K562 (cell line): ENCODE measurements at regions not wholly inside any gene's neighbourhood (a gene's known extent, or its start where the extent isn't known, plus 50 kb on each side); places are given as distances from the start of the nearest gene placed in this dataset.

ENCODE experiments used
- ATAC-seq: fragments of 200-7000 bp; cut with Tn5 transposase; 3 replicates; pipeline ENCODE4 v1.9.1; 2020; ENCODE audit warnings: moderate library complexity
- BruUV-seq: library from RNA; stranded (reverse); fragments of 400-500 nt; replicated peaks from 2 replicates; lab custom pipeline; 2021; lab: Mats Ljungman, UMichigan
- CTCF ChIA-PET: fragments of 300-600 bp; formaldehyde crosslinking; extraction: SDS; loops from one replicate; lab custom pipeline; 2021; ENCODE audit warnings: low intra/inter-chr PET ratio; lab: Yijun Ruan, JAX
- POLR2A ChIA-PET: fragments of 300-600, 350-650 bp; sonication (Branson Sonifier 250); formaldehyde crosslinking; extraction: SDS; loops from one replicate; lab custom pipeline; 2021; ENCODE audit warnings: antibody characterized with exemption, inconsistent platforms; lab: Yijun Ruan, JAX
- DNase-seq, 4 experiments: peaks; one replicate each; pipeline versions ENCODE4 v3.0.0 to v3.0.0-alpha.2; 2011 to 2018; ENCODE audit warnings: low spot score in 3 of 4, mixed read lengths in 3 of 4; ENCODE audit errors: extremely low read depth in 1 of 4
- FAIRE-seq: peaks from 2 replicates; lab custom pipeline; 2011; peaks lifted over from hg19 to GRCh38; lab: Jason Lieb, UNC
- H2AFZ ChIP-seq: 2 replicates; pipeline ENCODE4 v1.6.0; 2011; ENCODE audit warnings: low read depth, low read length, control low read depth, inconsistent platforms
- H3K27ac ChIP-seq: fragments of 200-600 bp; 3 replicates; pipeline ENCODE4 v1.8.0; 2011; ENCODE audit warnings: low read depth, mild to moderate bottlenecking, control low read depth, inconsistent platforms, low read length, moderate library complexity, mixed read lengths; ENCODE audit errors: extremely low read depth
- H3K27me3 ChIP-seq, 2 experiments: fragments of 300-600 bp in 1 of 2; 2 replicates in 1 of 2; 3 replicates in 1 of 2; pipeline versions ENCODE4 v1.6.0 to v1.8.0; 2011; ENCODE audit warnings: inconsistent platforms in 2 of 2, low read length in 2 of 2, mild to moderate bottlenecking in 1 of 2, mixed read lengths in 1 of 2, moderate library complexity in 1 of 2; ENCODE audit not compliant: control insufficient read depth in 2 of 2, insufficient read depth in 2 of 2
- H3K36me3 ChIP-seq: fragments of 300-600 bp; 3 replicates; pipeline ENCODE4 v1.8.0; 2011; ENCODE audit warnings: mild to moderate bottlenecking, low read length, inconsistent platforms; ENCODE audit not compliant: control insufficient read depth, insufficient read depth
- H3K4me1 ChIP-seq, 2 experiments: fragments of 200-600 bp in 1 of 2; replicated peaks in 1 of 2; 2 replicates in 1 of 2; 3 replicates in 1 of 2; pipeline versions ENCODE4 v1.5.1 to v1.8.0; 2011; ENCODE audit warnings: inconsistent platforms in 2 of 2, low read length in 2 of 2, mild to moderate bottlenecking in 1 of 2, mixed read lengths in 1 of 2, moderate library complexity in 1 of 2; ENCODE audit not compliant: control insufficient read depth in 2 of 2, insufficient read depth in 2 of 2
- H3K4me2 ChIP-seq: 2 replicates; pipeline ENCODE4 v1.6.1; 2011; ENCODE audit warnings: low read length, control low read depth, inconsistent platforms, mixed read lengths; ENCODE audit not compliant: insufficient read depth
- H3K4me3 ChIP-seq: fragments of 200-600 bp; sonication (generic), shearing (Covaris generic); 2 replicates; pipeline ENCODE4 v1.5.1; 2016; ENCODE audit warnings: control low read depth, inconsistent platforms
- H3K79me2 ChIP-seq: fragments of 200-600 bp; 3 replicates; pipeline ENCODE4 v1.8.0; 2011; ENCODE audit warnings: low read length, inconsistent platforms; ENCODE audit not compliant: control insufficient read depth, insufficient read depth
- H3K9ac ChIP-seq, 2 experiments: 2 replicates each; pipeline versions ENCODE4 v1.6.0 to v1.6.1; 2011; ENCODE audit warnings: low read depth in 2 of 2, low read length in 2 of 2, control low read depth in 1 of 2, inconsistent platforms in 1 of 2, mild to moderate bottlenecking in 1 of 2, mixed read lengths in 1 of 2; ENCODE audit not compliant: insufficient read depth in 1 of 2
- H3K9me1 ChIP-seq: one replicate; pipeline ENCODE4 v1.6.0; 2011; ENCODE audit warnings: inconsistent platforms, mild to moderate bottlenecking, low read length, moderate library complexity; ENCODE audit not compliant: control insufficient read depth, insufficient read depth
- H3K9me3 ChIP-seq: replicated peaks from 2 replicates; pipeline ENCODE4 v1.5.1; 2011; ENCODE audit warnings: low read depth, low read length, inconsistent platforms; ENCODE audit not compliant: control insufficient read depth, insufficient read depth
- H4K20me1 ChIP-seq: replicated peaks from 2 replicates; pipeline ENCODE4 v1.6.1; 2011; ENCODE audit warnings: low read length, inconsistent platforms, mixed read lengths; ENCODE audit not compliant: control insufficient read depth, insufficient read depth
- ARID1B ChIP-seq: fragments of 450-650 bp; IDR thresholded peaks from 2 replicates; pipeline ENCODE4 v1.6.1; 2016; ENCODE audit warnings: antibody characterized with exemption, mild to moderate bottlenecking, inconsistent platforms
- CBFA2T3 ChIP-seq: fragments of 450-650 bp; IDR thresholded peaks from 2 replicates; pipeline ENCODE4 v1.6.1; 2017
- CEBPG ChIP-seq, 3 experiments: fragments of 200-800 bp in 1 of 3; sonication (Bioruptor generic) in 1 of 3; sonication (generic) in 1 of 3; formaldehyde crosslinking in 1 of 3; IDR thresholded peaks in 2 of 3; conservative IDR thresholded peaks in 1 of 3; 2 replicates each; pipeline versions ENCODE4 v1.6.1 to v1.8.0; 2016 to 2022; ENCODE audit warnings: missing compliant biosample characterization in 2 of 3, missing genetic modification characterization in 2 of 3, mild to moderate bottlenecking in 1 of 3, missing genetic modification reagents in 1 of 3
- DPF2 ChIP-seq: fragments of 450-650 bp; IDR thresholded peaks from 2 replicates; pipeline ENCODE4 v1.6.1; 2016
- ELF4 ChIP-seq: fragments of 450-650 bp; formaldehyde crosslinking; IDR thresholded peaks from 2 replicates; pipeline ENCODE4 v1.4.0; 2022; ENCODE audit warnings: missing genetic modification characterization
- MEIS2 ChIP-seq: fragments of 450-650 bp; IDR thresholded peaks from 2 replicates; pipeline ENCODE4 v1.6.1; 2014; ENCODE audit warnings: mild to moderate bottlenecking; ENCODE audit not compliant: partially characterized antibody
- MLX ChIP-seq, 2 experiments: fragments of 450-650 bp in 1 of 2; sonication (generic) in 1 of 2; formaldehyde crosslinking; conservative IDR thresholded peaks; 2 replicates each; pipeline versions ENCODE4 v1.4.0 to v1.8.1; 2020 to 2022; ENCODE audit warnings: mild to moderate bottlenecking in 1 of 2, missing genetic modification reagents in 1 of 2
- NCOR1 ChIP-seq: fragments of 450-650 bp; IDR thresholded peaks from 2 replicates; pipeline ENCODE4 v1.6.1; 2016; ENCODE audit warnings: mild to moderate bottlenecking, moderate library complexity
- RBM17 ChIP-seq: fragments of 200-400 bp; formaldehyde crosslinking; IDR thresholded peaks from 2 replicates; pipeline ENCODE4 v1.6.1; 2017; ENCODE audit warnings: low read depth, mild to moderate bottlenecking, low read length, borderline replicate concordance
- SMARCA4 ChIP-seq: fragments of 450-650 bp; IDR thresholded peaks from 2 replicates; pipeline ENCODE4 v1.6.1; 2016
- SMARCC2 ChIP-seq: fragments of 450-650 bp; IDR thresholded peaks from 2 replicates; pipeline ENCODE4 v1.6.1; 2017; ENCODE audit warnings: antibody characterized with exemption, moderate library complexity, mild to moderate bottlenecking, low read depth
- SMARCE1 ChIP-seq: fragments of 450-650 bp; IDR thresholded peaks from 2 replicates; pipeline ENCODE4 v1.7.1; 2016; ENCODE audit warnings: mild to moderate bottlenecking
- TAL1 ChIP-seq: fragments of 450-650 bp; IDR thresholded peaks from 2 replicates; pipeline ENCODE4 v1.6.1; 2016; ENCODE audit warnings: mild to moderate bottlenecking
- ZKSCAN1 ChIP-seq: fragments of 150-350 bp; IDR thresholded peaks from 2 replicates; pipeline ENCODE4 v1.6.1; 2016; ENCODE audit warnings: low read depth, low read length
- ZNF212 ChIP-seq: fragments of 450-650 bp; formaldehyde crosslinking; IDR thresholded peaks from 2 replicates; pipeline ENCODE4 v1.4.0; 2020; ENCODE audit warnings: mild to moderate bottlenecking
- ZNF707 ChIP-seq: fragments of 250-450 bp; sonication (Bioruptor Pico); conservative IDR thresholded peaks from 2 replicates; pipeline ENCODE4 v1.8.0; 2022; ENCODE audit warnings: inconsistent platforms, mild to moderate bottlenecking, moderate library complexity
- WGBS: fragments of 100-300 bp; shearing (Covaris generic); methylation state at CpG from one replicate; pipeline ENCODE4 v1.1.6; 2016; ENCODE audit warnings: low coverage, mixed read lengths; ENCODE audit not compliant: insufficient coverage; ENCODE audit errors: missing lambda C conversion rate; 5-methylcytosine and 5-hydroxymethylcytosine counted together
- in situ Hi-C: fragments of 300-500 bp; cut with MboI; formaldehyde crosslinking; loops from 4 replicates; pipeline ENCODE4 v1.15.0; 2018; ENCODE audit warnings: inconsistent platforms, mixed read lengths
- intact Hi-C: fragments of 100-400 bp; cut with micrococcal nuclease; formaldehyde crosslinking; loops from 2 replicates; pipeline ENCODE4 v1.14.2; 2022

GRCh38 chr15:58279106-58279505, 140.9 kb downstream of the AQP9 start:
- no peaks in the 10 kb centered on the region for H3K27me3 ChIP-seq
- peak overlapping the region; percentile 30; the same call in 1 of the 2 replicates for H2AFZ ChIP-seq
- no TSS peak for BruUV-seq
- intact Hi-C loops (no loop called here), in situ Hi-C loops (no loop called here)
- CTCF ChIA-PET = no interaction called here
- H3K9me3 ChIP-seq = no peaks in the 10 kb centered on the region
- H3K9ac ChIP-seq = no peak overlapping the region
- DNase-seq = no peak
- no peaks in the 10 kb centered on the region for H3K9me1 ChIP-seq
- peaks cover 9 to 21% of the 10 kb centered on the region in 2 experiments; a peak in 3 of 5 replicates for H3K4me1 ChIP-seq
- no peak overlapping the region for H3K4me3 ChIP-seq
- H4K20me1 ChIP-seq = no peaks in the 10 kb centered on the region
- FAIRE-seq = no peak
- ATAC-seq = no peak; the same call in 2 of the 3 replicates
- H3K36me3 ChIP-seq = no peaks in the 10 kb centered on the region
- H3K27ac ChIP-seq = no peak overlapping the region
- no peak overlapping the region for H3K4me2 ChIP-seq
- H3K79me2 ChIP-seq = no peaks in the 10 kb centered on the region
- POLR2A ChIA-PET = no interaction called here
- WGBS = 28% methylated on average over 3 of the region's 3 CpGs
- TF ChIP-seq ELF4 (no peak), ZKSCAN1 (no peak)

- WGBS = 6% methylated on average over 2 of the region's 2 CpGs
- H3K9me3 ChIP-seq = no peaks in the 10 kb centered on the region
- no peak for FAIRE-seq
- CTCF ChIA-PET = no interaction called here
- no peaks in the 10 kb centered on the region for H3K27me3 ChIP-seq
- TF ChIP-seq MEIS2 (peak; percentile 37), RBM17 (no peak), ARID1B (peak; percentile 53; the same call in 1 of the 2 replicates), ZNF707 (no peak), SMARCE1 (peak; percentile 37; the same call in 1 of the 2 replicates), SMARCA4 (peak; percentile 28; the same call in 1 of the 2 replicates), TAL1 (peak; percentile 33; the same call in 1 of the 2 replicates), SMARCC2 (no peak), ZNF212 (no peak), DPF2 (peak; percentile 47; the same call in 1 of the 2 replicates), NCOR1 (0 out of 2 replicates have a peak, but pooled peaks have one; percentile 11), MLX (CRISPR knock-in tag; conservative IDR thresholded peaks at IDR 0.05) (no peak), CBFA2T3 (peak; percentile 49), CEBPG (CRISPR knock-in tag; IDR thresholded peaks at IDR 0.05) (no peak), CEBPG (tag; conservative IDR thresholded peaks at IDR 0.05 in 1 of 2, IDR thresholded peaks at IDR 0.05 in 1 of 2) (0 out of 4 replicates have a peak, but pooled peaks of 1 of the 2 experiments have one; percentile 39)
- TF ChIP-seq, all 486 proteins: peak for 9
- Histone ChIP-seq H3K4me1 (peaks cover 9 to 21% of the 10 kb centered on the region in 2 experiments; a peak in 3 of 5 replicates), H3K36me3 (no peaks in the 10 kb centered on the region), H3K9me1 (no peaks in the 10 kb centered on the region), H2AFZ (peak overlapping the region; percentile 30; the same call in 1 of the 2 replicates), H4K20me1 (no peaks in the 10 kb centered on the region), H3K9ac (no peak overlapping the region), H3K4me3 (no peak overlapping the region), H3K4me2 (no peak overlapping the region), H3K27ac (no peak overlapping the region), H3K79me2 (no peaks in the 10 kb centered on the region)
- no TSS peak for BruUV-seq
- intact Hi-C loops = no loop called here
- ATAC-seq (no peak), DNase-seq (no peak)
- POLR2A ChIA-PET = no interaction called here
- in situ Hi-C loops = no loop called here
Observed at GRCh38 chr15:58279654-58280053, 141.5 kb downstream of the AQP9 start.
